ENCODE measurements at regions not wholly inside any gene's neighbourhood (a gene's known extent, or its start where the extent isn't known, plus 50 kb on each side); places are given as distances from the start of the nearest gene placed in this dataset.

DNA sequence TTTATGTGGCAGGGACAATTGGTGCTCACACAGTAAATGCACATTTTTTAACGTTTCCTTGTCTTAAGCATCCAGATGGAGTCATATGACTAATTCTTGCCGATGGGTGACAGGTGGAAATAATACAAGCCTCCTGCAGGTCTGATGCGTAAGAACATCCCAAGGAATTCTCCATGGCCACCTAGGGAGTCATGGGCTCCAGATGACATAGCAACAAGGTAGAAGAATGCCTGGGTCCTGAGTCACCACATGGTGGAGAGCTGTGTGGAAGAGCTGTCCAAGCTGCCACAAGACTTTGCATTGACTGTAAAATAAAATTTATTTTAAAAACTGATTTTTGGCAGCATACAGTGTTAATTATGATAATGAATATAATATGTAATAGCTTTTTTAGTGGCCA, 77.0 kb upstream of the MAP3K7 start:
- ChIA-PET CTCF (no interaction called here), POLR2A (ENCODE audit: unreplicated experiment) (no interaction called here)
- Histone ChIP-seq H3K79me2 (ENCODE audit: low read length) (no peaks in the 10 kb centered on the region), H3K36me3 (ENCODE audit: low read depth, low read length) (no peaks in the 10 kb centered on the region), H3F3A (ENCODE audit: low read length, unreplicated experiment) (no peaks in the 10 kb centered on the region), H4K20me1 (ENCODE audit: low read length) (no peaks in the 10 kb centered on the region), H3K4me1 (ENCODE audit: insufficient read depth, low read length) (no peaks in the 10 kb centered on the region), H3K9ac (ENCODE audit: low read length) (no peak overlapping the region), H3K27ac (ENCODE audit: low read length) (no peak overlapping the region), H3K27me3 (ENCODE audit: low read length) (peaks cover 3% of the 10 kb centered on the region; the same call in 1 of the 2 replicates), H3K4me2 (ENCODE audit: low read length) (no peak overlapping the region), H3K9me2 (replicated peaks; ENCODE audit: low read length) (no peaks in the 10 kb centered on the region), H3K4me3 (ENCODE audit: low read length) (no peak overlapping the region), H2AFZ (ENCODE audit: low read length) (no peak overlapping the region), H3K9me3 (ENCODE audit: low read length) (no peaks in the 10 kb centered on the region)
- intact Hi-C loops (cut with micrococcal nuclease): no loop called here
- ATAC-seq (no peak), DNase-seq (peak; percentile 19)
- no TSS peak for BruUV-seq (replicated peaks)
- TF ChIP-seq EZH2phosphoT487 (IDR thresholded peaks at IDR 0.05; ENCODE audit: borderline replicate concordance, low read length): no peak
- TF ChIP-seq EZH2 (IDR thresholded peaks at IDR 0.05; ENCODE audit: low read length, unreplicated experiment): no peak
- TF ChIP-seq, protein P1, sequence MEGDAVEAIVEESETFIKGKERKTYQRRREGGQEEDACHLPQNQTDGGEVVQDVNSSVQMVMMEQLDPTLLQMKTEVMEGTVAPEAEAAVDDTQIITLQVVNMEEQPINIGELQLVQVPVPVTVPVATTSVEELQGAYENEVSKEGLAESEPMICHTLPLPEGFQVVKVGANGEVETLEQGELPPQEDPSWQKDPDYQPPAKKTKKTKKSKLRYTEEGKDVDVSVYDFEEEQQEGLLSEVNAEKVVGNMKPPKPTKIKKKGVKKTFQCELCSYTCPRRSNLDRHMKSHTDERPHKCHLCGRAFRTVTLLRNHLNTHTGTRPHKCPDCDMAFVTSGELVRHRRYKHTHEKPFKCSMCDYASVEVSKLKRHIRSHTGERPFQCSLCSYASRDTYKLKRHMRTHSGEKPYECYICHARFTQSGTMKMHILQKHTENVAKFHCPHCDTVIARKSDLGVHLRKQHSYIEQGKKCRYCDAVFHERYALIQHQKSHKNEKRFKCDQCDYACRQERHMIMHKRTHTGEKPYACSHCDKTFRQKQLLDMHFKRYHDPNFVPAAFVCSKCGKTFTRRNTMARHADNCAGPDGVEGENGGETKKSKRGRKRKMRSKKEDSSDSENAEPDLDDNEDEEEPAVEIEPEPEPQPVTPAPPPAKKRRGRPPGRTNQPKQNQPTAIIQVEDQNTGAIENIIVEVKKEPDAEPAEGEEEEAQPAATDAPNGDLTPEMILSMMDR (conservative IDR thresholded peaks at IDR 0.05; ENCODE audit: low read depth, low read length): no peak

DNA sequence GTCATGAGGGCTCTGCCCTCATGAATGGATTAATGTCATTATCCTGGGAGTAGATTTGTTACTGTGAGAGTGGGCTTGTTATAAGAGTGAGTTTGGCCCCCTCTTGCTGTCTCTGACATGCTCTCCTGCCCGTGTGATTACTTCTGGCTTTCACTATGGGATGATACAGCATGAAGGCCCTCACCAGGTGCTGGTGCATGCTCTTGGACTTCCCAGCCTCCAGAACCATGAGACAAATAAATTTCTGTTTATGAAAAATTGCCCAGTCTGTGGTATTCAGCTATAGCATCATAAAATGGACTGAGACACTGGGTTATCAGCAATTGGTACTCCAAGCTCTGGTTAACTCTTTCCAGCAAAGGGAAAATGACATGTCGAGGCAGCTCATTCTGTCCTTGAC, 76.2 kb upstream of the MAP3K7 start:
- intact Hi-C loops (cut with micrococcal nuclease): no loop called here
- H3K4me1 ChIP-seq (ENCODE audit: insufficient read depth, low read length): no peaks in the 10 kb centered on the region

DNA sequence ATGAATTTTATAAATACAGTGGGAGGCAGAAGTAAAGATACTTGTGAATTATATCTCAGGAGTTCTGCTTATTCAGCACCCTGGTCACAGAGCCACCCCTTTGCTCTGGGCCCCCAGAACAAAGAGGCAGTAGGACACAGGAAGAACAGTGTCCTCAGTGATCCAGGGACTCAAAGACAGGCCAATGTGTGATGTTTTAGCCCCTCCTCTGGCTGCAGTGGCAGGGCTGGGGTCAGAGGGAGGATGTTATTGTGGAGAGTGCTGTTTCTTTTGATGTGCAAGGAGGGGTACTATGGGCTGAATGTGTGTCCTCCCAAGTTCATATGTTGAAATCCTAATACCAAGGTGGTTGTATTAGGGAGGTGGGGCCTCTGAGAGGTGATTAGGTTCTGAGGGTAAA, 74.1 kb upstream of the MAP3K7 start:
- no peak for TF ChIP-seq EZH2 (IDR thresholded peaks at IDR 0.05; ENCODE audit: low read length, unreplicated experiment)
- no peak for TF ChIP-seq EZH2phosphoT487 (IDR thresholded peaks at IDR 0.05; ENCODE audit: borderline replicate concordance, low read length)
- TF ChIP-seq, protein P1 (conservative IDR thresholded peaks at IDR 0.05; ENCODE audit: low read depth, low read length): no peak
- no peaks in the 10 kb centered on the region for H3K9me2 ChIP-seq (replicated peaks; ENCODE audit: low read length)
- H4K20me1 ChIP-seq (ENCODE audit: low read length): no peaks in the 10 kb centered on the region
- H3F3A ChIP-seq (ENCODE audit: low read length, unreplicated experiment): no peaks in the 10 kb centered on the region
- H3K27ac ChIP-seq (ENCODE audit: low read length): no peak overlapping the region
- H3K4me1 ChIP-seq (ENCODE audit: insufficient read depth, low read length): no peaks in the 10 kb centered on the region
- no peak for ATAC-seq
- no peak overlapping the region for H3K4me3 ChIP-seq (ENCODE audit: low read length)
- CTCF ChIA-PET: no interaction called here
- no peaks in the 10 kb centered on the region for H3K9me3 ChIP-seq (ENCODE audit: low read length)
- H3K4me2 ChIP-seq (ENCODE audit: low read length): no peak overlapping the region
- DNase-seq: no peak
- intact Hi-C loops (cut with micrococcal nuclease): no loop called here
- POLR2A ChIA-PET (ENCODE audit: unreplicated experiment): no interaction called here
- BruUV-seq (replicated peaks): no TSS peak
- peaks cover 27% of the 10 kb centered on the region for H3K27me3 ChIP-seq (ENCODE audit: low read length)
- H2AFZ ChIP-seq (ENCODE audit: low read length): no peak overlapping the region
- H3K9ac ChIP-seq (ENCODE audit: low read length): no peak overlapping the region
- H3K36me3 ChIP-seq (ENCODE audit: low read depth, low read length): no peaks in the 10 kb centered on the region
- no peaks in the 10 kb centered on the region for H3K79me2 ChIP-seq (ENCODE audit: low read length)

More for the DNA sequence above, 76.2 kb upstream of the MAP3K7 start:
- CTCF ChIA-PET: no interaction called here
- TF ChIP-seq EZH2phosphoT487 (IDR thresholded peaks at IDR 0.05; ENCODE audit: borderline replicate concordance, low read length) (no peak), EZH2 (IDR thresholded peaks at IDR 0.05; ENCODE audit: low read length, unreplicated experiment) (no peak)
- TF ChIP-seq, protein P1 (conservative IDR thresholded peaks at IDR 0.05; ENCODE audit: low read depth, low read length): no peak
- POLR2A ChIA-PET (ENCODE audit: unreplicated experiment): no interaction called here
- Histone ChIP-seq H4K20me1 (ENCODE audit: low read length) (no peaks in the 10 kb centered on the region), H3K9ac (ENCODE audit: low read length) (no peak overlapping the region), H3K27ac (ENCODE audit: low read length) (no peak overlapping the region), H3K4me2 (ENCODE audit: low read length) (no peak overlapping the region), H3F3A (ENCODE audit: low read length, unreplicated experiment) (no peaks in the 10 kb centered on the region), H2AFZ (ENCODE audit: low read length) (no peak overlapping the region), H3K79me2 (ENCODE audit: low read length) (no peaks in the 10 kb centered on the region), H3K9me2 (replicated peaks; ENCODE audit: low read length) (no peaks in the 10 kb centered on the region), H3K27me3 (ENCODE audit: low read length) (peaks cover 9% of the 10 kb centered on the region), H3K36me3 (ENCODE audit: low read depth, low read length) (no peaks in the 10 kb centered on the region), H3K9me3 (ENCODE audit: low read length) (no peaks in the 10 kb centered on the region), H3K4me3 (ENCODE audit: low read length) (no peak overlapping the region)
- BruUV-seq (replicated peaks): no TSS peak
- ATAC-seq (no peak), DNase-seq (no peak)

Measured in PC-3 (cell line).